Common myeloid progenitor, CD34-positive (primary cell): ENCODE measurements at regions not wholly inside any gene's neighbourhood (a gene's known extent, or its start where the extent isn't known, plus 50 kb on each side); places are given as distances from the start of the nearest gene placed in this dataset.

Experiments
- CTCF ChIA-PET: fragments of 350-600 bp; sonication (Branson Sonifier 250); formaldehyde crosslinking; loops from one replicate; lab custom pipeline; 2021; ENCODE audit warnings: antibody characterized with exemption; lab: Charles Lee
- POLR2A ChIA-PET: fragments of 350-600 bp; sonication (Branson Sonifier 250); formaldehyde crosslinking; loops from one replicate; lab custom pipeline; 2021; ENCODE audit warnings: antibody characterized with exemption; lab: Charles Lee
- DNase-seq, 3 donors: peaks; one replicate each; pipeline versions ENCODE4 v3.0.0 to v3.0.0-alpha.2; 2013
- H3K27ac ChIP-seq, 2 experiments: 1 replicate in 1 of 2; 2 replicates in 1 of 2; pipeline ENCODE4 v1.7.0; 2013; ENCODE audit warnings: inconsistent platforms in 2 of 2, low read length in 2 of 2, mild to moderate bottlenecking in 2 of 2, low read depth in 1 of 2, moderate library complexity in 1 of 2; ENCODE audit not compliant: severe bottlenecking in 2 of 2, insufficient read depth in 1 of 2, poor library complexity in 1 of 2
- H3K27me3 ChIP-seq, 5 experiments: replicated peaks in 2 of 5; 1 replicate in 3 of 5; 2 replicates in 2 of 5; pipeline versions ENCODE4 v1.6.1 to v1.7.0; 2013; ENCODE audit warnings: low read length in 4 of 5, mild to moderate bottlenecking in 2 of 5, moderate library complexity in 2 of 5, inconsistent platforms in 1 of 5; ENCODE audit not compliant: insufficient read depth in 5 of 5, control insufficient read depth in 4 of 5
- H3K36me3 ChIP-seq, 4 experiments: 1 replicate in 2 of 4; 2 replicates in 2 of 4; pipeline versions ENCODE4 v1.6.1 to v1.7.0; 2013; ENCODE audit warnings: low read length in 3 of 4, control low read depth in 1 of 4, mild to moderate bottlenecking in 1 of 4; ENCODE audit not compliant: control insufficient read depth in 4 of 4, insufficient read depth in 4 of 4
- H3K4me1 ChIP-seq, 4 experiments: 1 replicate in 3 of 4; 2 replicates in 1 of 4; pipeline versions ENCODE4 v1.6.1 to v1.7.1; 2013; ENCODE audit warnings: low read length in 3 of 4, mild to moderate bottlenecking in 3 of 4, control low read depth in 1 of 4, inconsistent platforms in 1 of 4, moderate library complexity in 1 of 4; ENCODE audit not compliant: control insufficient read depth in 4 of 4, insufficient read depth in 4 of 4; ENCODE audit errors: control extremely low read depth in 1 of 4
- H3K4me3 ChIP-seq, 7 experiments: 1 replicate in 4 of 7; 2 replicates in 3 of 7; pipeline versions ENCODE4 v1.5.1 to v1.7.0; 2013; ENCODE audit warnings: mild to moderate bottlenecking in 7 of 7, low read length in 6 of 7, moderate library complexity in 6 of 7, inconsistent platforms in 2 of 7, low read depth in 2 of 7, control low read depth in 1 of 7; ENCODE audit not compliant: insufficient read depth in 4 of 7, control insufficient read depth in 1 of 7; ENCODE audit errors: extremely low read depth in 1 of 7
- H3K9me3 ChIP-seq, 5 experiments: 1 replicate in 4 of 5; 2 replicates in 1 of 5; pipeline versions ENCODE4 v1.6.1 to v1.7.1; 2013; ENCODE audit warnings: low read length in 4 of 5, mild to moderate bottlenecking in 2 of 5, inconsistent platforms in 1 of 5, low read depth in 1 of 5, moderate library complexity in 1 of 5; ENCODE audit not compliant: control insufficient read depth in 4 of 5, insufficient read depth in 2 of 5; ENCODE audit errors: control extremely low read depth in 1 of 5
- WGBS: methylation state at CpG from one replicate; pipeline ENCODE4 v1.1.5; 2013; ENCODE audit not compliant: insufficient coverage; 5-methylcytosine and 5-hydroxymethylcytosine counted together

- ChIA-PET POLR2A (no interaction called here), CTCF (no interaction called here)
- H3K9me3 ChIP-seq = peaks cover 0 to 19% (median 13%) of the 10 kb centered on the region in 5 experiments
- H3K4me3 ChIP-seq = no peak overlapping the region
- no peaks in the 10 kb centered on the region for H3K4me1 ChIP-seq
- peaks cover 0 to 5% (median 0%) of the 10 kb centered on the region in 5 experiments for H3K27me3 ChIP-seq
- no peaks in the 10 kb centered on the region for H3K36me3 ChIP-seq
- DNase-seq = no peak
- no peak overlapping the region for H3K27ac ChIP-seq
- 98% methylated on average over 5 of the region's 5 CpGs for WGBS
Measured at GRCh38 chr10:124268976-124269375, 149.7 kb downstream of the OAT start.

- no peak for DNase-seq
- no peaks in the 10 kb centered on the region for H3K4me1 ChIP-seq
- 77% methylated on average over 6 of the region's 6 CpGs for WGBS
- peaks cover 0 to 12% (median 9%) of the 10 kb centered on the region in 5 experiments for H3K9me3 ChIP-seq
- H3K27me3 ChIP-seq = peaks cover 0 to 5% (median 0%) of the 10 kb centered on the region in 5 experiments
- no peaks in the 10 kb centered on the region for H3K36me3 ChIP-seq
- ChIA-PET POLR2A (no interaction called here), CTCF (interaction anchor here (1.4 to 2.2 kb wide), 2 partner anchors 12 to 23 kb away, joined by 3 to 5 read pairs; no protein-coding TSS in a partner anchor)
- no peak overlapping the region for H3K4me3 ChIP-seq
- H3K27ac ChIP-seq = no peak overlapping the region
Measured at GRCh38 chr10:124267911-124268549, 150.7 kb downstream of the OAT start.

GRCh38 chr10:124267231-124267885 is 151.4 kb downstream of the OAT start:
- 92% methylated on average over 9 of the region's 9 CpGs for WGBS
- Histone ChIP-seq H3K36me3 (no peaks in the 10 kb centered on the region), H3K9me3 (peaks cover 0 to 5% (median 3%) of the 10 kb centered on the region in 5 experiments), H3K27me3 (peaks cover 0 to 2% (median 0%) of the 10 kb centered on the region in 5 experiments), H3K27ac (no peak overlapping the region), H3K4me1 (no peaks in the 10 kb centered on the region), H3K4me3 (no peak overlapping the region)
- ChIA-PET CTCF (interaction anchor here (1.0 to 2.2 kb wide), 3 partner anchors 11 to 23 kb away, joined by 3 to 5 read pairs (median 3); no protein-coding TSS in a partner anchor), POLR2A (interaction anchor here (0.5 kb wide), 1 partner anchor 131 kb away, joined by 6 read pairs; no protein-coding TSS in a partner anchor)
- no peak for DNase-seq

- no peaks in the 10 kb centered on the region for H3K9me3 ChIP-seq
- 92% methylated on average over 14 of the region's 15 CpGs for WGBS
- no peak overlapping the region for H3K4me3 ChIP-seq
- H3K4me1 ChIP-seq = no peaks in the 10 kb centered on the region
- H3K36me3 ChIP-seq = no peaks in the 10 kb centered on the region
- no peak for DNase-seq
- POLR2A ChIA-PET = interaction anchor here (0.5 kb wide), 1 partner anchor 132 kb away, joined by 6 read pairs; no protein-coding TSS in a partner anchor
- peaks cover 0 to 2% (median 0%) of the 10 kb centered on the region in 5 experiments for H3K27me3 ChIP-seq
- no peak overlapping the region for H3K27ac ChIP-seq
- CTCF ChIA-PET = interaction anchor here (1.0 to 2.2 kb wide), 2 partner anchors 11 to 14 kb away, joined by 3 to 5 read pairs; no protein-coding TSS in a partner anchor
Measured at GRCh38 chr10:124266468-124267230, 152.1 kb downstream of the OAT start.

GRCh38 chr10:124265776-124266467 is 152.8 kb downstream of the OAT start:
- Histone ChIP-seq H3K36me3 (no peaks in the 10 kb centered on the region), H3K9me3 (no peaks in the 10 kb centered on the region), H3K4me1 (no peaks in the 10 kb centered on the region), H3K27me3 (no peaks in the 10 kb centered on the region), H3K27ac (no peak overlapping the region), H3K4me3 (no peak overlapping the region)
- DNase-seq = no peak
- CTCF ChIA-PET = interaction anchor here (1.0 to 2.2 kb wide), 2 partner anchors 10 to 14 kb away, joined by 3 to 5 read pairs; no protein-coding TSS in a partner anchor
- POLR2A ChIA-PET = no interaction called here
- 90% methylated on average over 12 of the region's 12 CpGs for WGBS

GRCh38 chr10:124265391-124265745 is 153.4 kb downstream of the OAT start:
- Histone ChIP-seq H3K4me1 (no peaks in the 10 kb centered on the region), H3K27ac (no peak overlapping the region), H3K4me3 (no peak overlapping the region), H3K9me3 (no peaks in the 10 kb centered on the region), H3K36me3 (no peaks in the 10 kb centered on the region), H3K27me3 (no peaks in the 10 kb centered on the region)
- WGBS = no CpG with 5 or more reads among the region's 1 CpG
- ChIA-PET POLR2A (no interaction called here), CTCF (interaction anchor here (2.2 kb wide), 1 partner anchor 9 kb away, joined by 5 read pairs; no protein-coding TSS in a partner anchor)
- DNase-seq = no peak
